Neutrophil (primary cell): ENCODE measurements at regions not wholly inside any gene's neighbourhood (a gene's known extent, or its start where the extent isn't known, plus 50 kb on each side); places are given as distances from the start of the nearest gene placed in this dataset.
A peak's percentile ranks its signal among the peaks of the same experiment; 100 is the strongest.

Source experiments
- H3K27ac ChIP-seq: fragments of 200-600 bp; sonication (generic); 2 replicates; pipeline ENCODE4 v1.5.1; 2016; ENCODE audit warnings: mild to moderate bottlenecking, moderate library complexity
- H3K27me3 ChIP-seq: fragments of 200-600 bp; sonication (generic); 2 replicates; pipeline ENCODE4 v1.6.0; 2016; ENCODE audit warnings: mild to moderate bottlenecking
- H3K36me3 ChIP-seq: fragments of 200-600 bp; sonication (generic); 2 replicates; pipeline ENCODE4 v1.5.1; 2017
- H3K4me1 ChIP-seq, 2 experiments: fragments of 200-600 bp in 1 of 2; sonication (generic) in 1 of 2; 1 replicate in 1 of 2; 2 replicates in 1 of 2; pipeline versions ENCODE4 v1.5.1 to v1.6.1; 2013 to 2016; ENCODE audit warnings: low read depth in 1 of 2, low read length in 1 of 2, mild to moderate bottlenecking in 1 of 2, moderate library complexity in 1 of 2; ENCODE audit not compliant: control insufficient read depth in 1 of 2, insufficient read depth in 1 of 2
- H3K4me3 ChIP-seq, 2 experiments: fragments of 200-600 bp in 1 of 2; sonication (generic) in 1 of 2; 1 replicate in 1 of 2; 2 replicates in 1 of 2; pipeline ENCODE4 v1.5.1; 2013 to 2016; ENCODE audit warnings: low read depth in 1 of 2, low read length in 1 of 2, mild to moderate bottlenecking in 1 of 2, moderate library complexity in 1 of 2
- H3K9me3 ChIP-seq: fragments of 200-600 bp; sonication (generic); 2 replicates; pipeline ENCODE4 v1.5.1; 2016
- TF ChIP-seq, protein P1 (sequence below): fragments of 200-600 bp; sonication (generic); IDR thresholded peaks from 2 replicates; pipeline ENCODE4 v1.5.1; 2016; ENCODE audit warnings: antibody characterized with exemption

- Histone ChIP-seq H3K4me3 (peak overlapping the region in 1 of 2 experiments; percentile 14), H3K27ac (peak overlapping the region; percentile 85), H3K9me3 (no peaks in the 10 kb centered on the region), H3K36me3 (no peaks in the 10 kb centered on the region), H3K4me1 (peaks cover 28 to 29% of the 10 kb centered on the region in 2 experiments), H3K27me3 (no peaks in the 10 kb centered on the region)
- TF ChIP-seq, protein P1, sequence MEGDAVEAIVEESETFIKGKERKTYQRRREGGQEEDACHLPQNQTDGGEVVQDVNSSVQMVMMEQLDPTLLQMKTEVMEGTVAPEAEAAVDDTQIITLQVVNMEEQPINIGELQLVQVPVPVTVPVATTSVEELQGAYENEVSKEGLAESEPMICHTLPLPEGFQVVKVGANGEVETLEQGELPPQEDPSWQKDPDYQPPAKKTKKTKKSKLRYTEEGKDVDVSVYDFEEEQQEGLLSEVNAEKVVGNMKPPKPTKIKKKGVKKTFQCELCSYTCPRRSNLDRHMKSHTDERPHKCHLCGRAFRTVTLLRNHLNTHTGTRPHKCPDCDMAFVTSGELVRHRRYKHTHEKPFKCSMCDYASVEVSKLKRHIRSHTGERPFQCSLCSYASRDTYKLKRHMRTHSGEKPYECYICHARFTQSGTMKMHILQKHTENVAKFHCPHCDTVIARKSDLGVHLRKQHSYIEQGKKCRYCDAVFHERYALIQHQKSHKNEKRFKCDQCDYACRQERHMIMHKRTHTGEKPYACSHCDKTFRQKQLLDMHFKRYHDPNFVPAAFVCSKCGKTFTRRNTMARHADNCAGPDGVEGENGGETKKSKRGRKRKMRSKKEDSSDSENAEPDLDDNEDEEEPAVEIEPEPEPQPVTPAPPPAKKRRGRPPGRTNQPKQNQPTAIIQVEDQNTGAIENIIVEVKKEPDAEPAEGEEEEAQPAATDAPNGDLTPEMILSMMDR, result no peak
These were observed 91.2 kb upstream of the STK17B start for GRCh38 chr2:196262606-196263005.

GRCh38 chr2:196263181-196263747 lies 91.9 kb upstream of the STK17B start:
- Histone ChIP-seq H3K9me3 (no peaks in the 10 kb centered on the region), H3K4me3 (peak overlapping the region; percentile 14 to 37)

GRCh38 chr2:196266351-196266750 lies 95.0 kb upstream of the STK17B start:
- no peaks in the 10 kb centered on the region for H3K27me3 ChIP-seq
- peaks cover 57% of the 10 kb centered on the region in 2 experiments for H3K4me1 ChIP-seq
- H3K9me3 ChIP-seq, result no peaks in the 10 kb centered on the region
- H3K27ac ChIP-seq, result peak overlapping the region; percentile 97
- TF ChIP-seq, protein P1, result no peak
- H3K36me3 ChIP-seq, result no peaks in the 10 kb centered on the region
- H3K4me3 ChIP-seq, result no peak overlapping the region

More at GRCh38 chr2:196263181-196263747, 91.9 kb upstream of the STK17B start:
- Histone ChIP-seq H3K27me3 (no peaks in the 10 kb centered on the region), H3K27ac (peak overlapping the region; percentile 85), H3K4me1 (peaks cover 34 to 36% of the 10 kb centered on the region in 2 experiments), H3K36me3 (no peaks in the 10 kb centered on the region)
- TF ChIP-seq, protein P1, result no peak

GRCh38 chr2:196266855-196267254 lies 95.5 kb upstream of the STK17B start:
- Histone ChIP-seq H3K9me3 (no peaks in the 10 kb centered on the region), H3K27ac (peak overlapping the region; percentile 97), H3K27me3 (no peaks in the 10 kb centered on the region), H3K36me3 (no peaks in the 10 kb centered on the region), H3K4me1 (peaks cover 57% of the 10 kb centered on the region in 2 experiments), H3K4me3 (no peak overlapping the region)
- TF ChIP-seq, protein P1, result no peak

DNA sequence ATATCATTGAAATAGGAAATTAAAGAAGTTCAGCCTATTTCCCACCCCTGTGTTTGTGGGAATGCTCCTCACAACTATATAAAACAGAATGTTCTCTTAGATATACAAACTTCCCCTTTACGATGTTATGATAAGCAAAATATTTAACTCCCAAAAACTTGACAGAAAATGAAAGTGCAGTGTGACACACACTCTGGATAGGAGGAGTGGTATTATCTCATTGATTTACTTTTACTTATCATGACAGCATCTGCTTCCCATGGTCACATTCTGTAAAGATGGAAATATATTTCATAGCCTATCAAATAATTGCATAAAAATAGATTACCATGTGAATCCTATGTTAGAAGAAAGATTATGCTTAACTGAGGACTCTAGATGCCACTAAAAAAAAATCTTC lies 96.6 kb upstream of the STK17B start:
- H3K27me3 ChIP-seq, result no peaks in the 10 kb centered on the region
- no peaks in the 10 kb centered on the region for H3K36me3 ChIP-seq
- H3K4me3 ChIP-seq, result peak overlapping the region; percentile 21 to 29
- H3K27ac ChIP-seq, result peak overlapping the region; percentile 97
- TF ChIP-seq, protein P1, result no peak
- H3K9me3 ChIP-seq, result no peaks in the 10 kb centered on the region
- peaks cover 47 to 48% of the 10 kb centered on the region in 2 experiments for H3K4me1 ChIP-seq
